ENCODE measurements at regions not wholly inside any gene's neighbourhood (a gene's known extent, or its start where the extent isn't known, plus 50 kb on each side); places are given as distances from the start of the nearest gene placed in this dataset.

- DNase-seq, result peak; percentile 16
Measured at GRCh38 chr10:28250782-28251181, 52.1 kb downstream of the MPP7 start.

- DNase-seq, result no peak
Measured at GRCh38 chr10:28250358-28250757, 52.5 kb downstream of the MPP7 start.

GRCh38 chr10:28249512-28249911 is 53.4 kb downstream of the MPP7 start:
- DNase-seq, result no peak

GRCh38 chr10:28248092-28248491 is 54.8 kb downstream of the MPP7 start:
- no peak for DNase-seq

- no peak for DNase-seq
Measured at GRCh38 chr10:28246023-28246422, 56.8 kb downstream of the MPP7 start.

GRCh38 chr10:28243923-28244322 is 58.9 kb downstream of the MPP7 start:
- DNase-seq, result no peak

GRCh38 chr10:28242555-28243204 is 60.2 kb downstream of the MPP7 start:
- DNase-seq, result no peak

GRCh38 chr10:28241741-28242399 is 61.0 kb downstream of the MPP7 start:
- peak; percentile 45 for DNase-seq

GRCh38 chr10:28240400-28240799 is 62.5 kb downstream of the MPP7 start:
- DNase-seq, result no peak

GRCh38 chr10:28236591-28236990 is 66.3 kb downstream of the MPP7 start:
- DNase-seq, result no peak

GRCh38 chr10:28220811-28221210 is 82.1 kb downstream of the MPP7 start:
- DNase-seq, result no peak

GRCh38 chr10:28219251-28219650 is 83.6 kb downstream of the MPP7 start:
- no peak for DNase-seq

GRCh38 chr10:28217848-28218247 is 85.0 kb downstream of the MPP7 start:
- DNase-seq, result peak; percentile 48

- DNase-seq, result no peak
Measured at GRCh38 chr10:28215930-28216329, 86.9 kb downstream of the MPP7 start.

GRCh38 chr10:28214219-28214618 is 88.6 kb downstream of the MPP7 start:
- no peak for DNase-seq

- DNase-seq, result no peak
Measured at GRCh38 chr10:28211759-28212158, 91.1 kb downstream of the MPP7 start.

GRCh38 chr10:28207799-28208198 is 95.1 kb downstream of the MPP7 start:
- DNase-seq, result no peak

- no peak for DNase-seq
Measured at GRCh38 chr10:28202941-28203352, 99.9 kb downstream of the MPP7 start.

GRCh38 chr10:28201410-28202400 is 101.2 kb downstream of the MPP7 start:
- no peak for DNase-seq

- no peak for DNase-seq
Measured at GRCh38 chr10:28200775-28201174, 102.1 kb downstream of the MPP7 start.

- no peak for DNase-seq
Measured at GRCh38 chr10:28199941-28200340, 102.9 kb downstream of the MPP7 start.

GRCh38 chr10:28190196-28190595 is 112.7 kb downstream of the MPP7 start:
- DNase-seq, result no peak

- no peak for DNase-seq
Measured at GRCh38 chr10:28188526-28188925, 114.3 kb downstream of the MPP7 start.
